Fibroblast of skin of abdomen (primary cell): ENCODE measurements at regions not wholly inside any gene's neighbourhood (a gene's known extent, or its start where the extent isn't known, plus 50 kb on each side); places are given as distances from the start of the nearest gene placed in this dataset.
"Not testable (repeated sequence)": the region's sequence is repeated elsewhere in the genome, so short reads cannot be mapped to it uniquely, and the experiment has no call there.

Source experiments
- DNase-seq: peaks from one replicate; pipeline ENCODE4 v3.0.0-alpha.2; 2013

DNA sequence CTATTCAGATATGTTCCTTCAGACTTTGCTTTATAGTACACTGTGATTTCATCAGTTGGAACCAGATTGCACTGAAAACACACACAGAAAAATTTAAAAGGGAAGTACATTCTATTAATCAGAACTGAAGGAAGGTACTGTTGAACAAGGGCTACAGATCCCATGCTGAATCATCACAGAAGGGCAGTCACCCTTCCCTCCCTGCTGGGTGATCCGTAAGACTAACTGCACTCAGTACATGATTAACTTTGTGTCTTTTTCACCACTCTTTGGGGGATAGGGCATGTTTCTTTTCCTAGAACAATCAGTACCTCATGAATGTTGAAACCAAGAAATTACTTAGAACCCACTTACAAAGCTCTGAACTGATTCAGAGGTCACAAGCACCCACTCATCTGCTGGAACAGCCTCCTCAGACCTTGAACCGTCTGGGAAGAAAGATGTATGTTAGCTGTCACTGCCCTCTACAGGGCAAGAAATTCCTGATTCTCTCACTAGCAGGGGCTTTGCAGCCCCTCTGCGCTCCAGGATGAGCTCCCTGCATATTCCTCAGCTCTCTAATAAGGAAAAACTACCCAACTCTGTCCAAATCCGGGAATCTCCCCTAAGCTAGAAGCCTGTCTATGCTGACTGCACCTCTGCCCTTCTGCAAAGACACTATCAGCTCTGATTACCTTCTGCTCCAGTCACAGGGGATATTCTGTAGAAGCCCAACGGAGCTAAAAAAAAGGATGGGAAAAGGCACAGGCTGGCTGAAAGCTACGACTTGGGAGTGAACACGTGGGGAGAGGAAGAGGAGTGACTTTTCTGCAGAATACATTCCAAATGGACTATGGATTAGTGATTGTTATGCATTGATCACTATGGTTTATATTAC, 51.0 kb downstream of the IARS1 start:
- DNase-seq = peak; percentile 53

GRCh38 chr9:92236915-92237314, 56.6 kb downstream of the IARS1 start:
- no peak for DNase-seq

DNA sequence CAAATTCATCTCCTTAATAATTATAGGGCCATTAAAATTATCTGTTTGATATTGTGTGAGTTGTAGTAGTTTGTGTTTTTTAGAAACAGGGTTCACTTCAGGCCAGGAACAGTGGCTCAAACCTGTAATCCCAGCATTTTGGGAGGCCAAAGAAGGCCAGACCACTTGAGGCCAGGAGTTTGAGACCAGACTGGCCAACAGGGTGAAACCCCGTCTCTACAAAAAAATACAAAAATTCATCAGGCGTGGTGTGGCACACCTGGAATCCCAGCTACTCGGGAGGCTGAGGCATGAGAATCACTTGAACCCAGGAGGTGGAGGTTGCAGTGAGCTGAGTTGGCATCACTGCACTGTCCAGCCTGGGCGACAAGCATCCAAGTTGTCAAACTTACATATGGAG, 57.0 kb downstream of the IARS1 start:
- DNase-seq = no peak

- DNase-seq = no peak
Observed at GRCh38 chr9:92234514-92234913, 59.0 kb downstream of the IARS1 start.

DNA sequence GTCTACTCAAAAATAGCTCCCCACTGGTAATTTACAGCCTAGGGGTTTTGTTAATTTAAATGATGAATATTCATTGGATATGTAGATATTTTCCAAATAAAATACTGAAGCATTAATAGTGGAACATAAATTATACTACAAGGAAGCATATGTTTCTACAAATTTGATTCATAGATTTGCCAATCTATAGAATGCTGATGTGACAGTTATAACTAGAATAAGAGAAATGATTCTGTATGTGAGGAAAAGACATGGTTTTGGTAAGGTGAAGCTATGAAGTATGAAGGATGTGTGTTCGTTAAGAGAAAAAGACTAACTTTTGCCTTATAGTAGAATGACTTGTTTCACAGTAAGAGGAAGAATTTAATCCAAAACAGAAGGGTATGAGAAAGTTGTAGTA, 61.3 kb downstream of the IARS1 start:
- DNase-seq = no peak

- DNase-seq = no peak
Observed at GRCh38 chr9:92228628-92229027, 64.9 kb downstream of the IARS1 start.

DNA sequence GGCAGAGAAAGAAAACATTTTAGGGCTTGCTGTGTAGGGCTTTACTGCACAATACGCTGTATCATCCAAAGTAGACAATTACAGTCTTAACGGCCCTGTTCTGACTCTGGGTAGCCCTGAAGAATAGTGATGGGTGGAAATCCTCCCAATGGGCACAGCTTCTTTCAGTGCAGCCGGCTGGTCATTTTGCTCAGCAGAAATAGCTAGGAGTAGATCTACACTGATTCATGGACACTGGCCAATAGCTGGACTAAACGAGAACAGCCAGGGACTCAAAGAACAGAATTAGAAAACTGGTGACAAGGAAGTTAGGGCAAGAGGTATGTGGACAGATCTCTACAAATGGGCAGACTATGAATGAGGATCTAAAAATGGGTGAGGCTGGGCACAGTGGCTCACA, 69.3 kb downstream of the IARS1 start:
- no peak for DNase-seq

- no peak for DNase-seq
Observed at GRCh38 chr9:92223758-92224157, 69.7 kb downstream of the IARS1 start.

- DNase-seq = no peak
Observed at GRCh38 chr9:92208693-92209524, 84.6 kb downstream of the IARS1 start.

GRCh38 chr9:92206488-92206887, 87.0 kb downstream of the IARS1 start:
- peak; percentile 6 for DNase-seq

GRCh38 chr9:92203887-92204286, 88.7 kb upstream of the SPTLC1 start:
- DNase-seq = not testable (repeated sequence)

GRCh38 chr9:92198237-92198636, 83.0 kb upstream of the SPTLC1 start:
- not testable (repeated sequence) for DNase-seq

GRCh38 chr9:92196909-92197308, 81.7 kb upstream of the SPTLC1 start:
- DNase-seq = no peak

- DNase-seq = no peak
Observed at GRCh38 chr9:92196400-92196799, 81.2 kb upstream of the SPTLC1 start.

DNA sequence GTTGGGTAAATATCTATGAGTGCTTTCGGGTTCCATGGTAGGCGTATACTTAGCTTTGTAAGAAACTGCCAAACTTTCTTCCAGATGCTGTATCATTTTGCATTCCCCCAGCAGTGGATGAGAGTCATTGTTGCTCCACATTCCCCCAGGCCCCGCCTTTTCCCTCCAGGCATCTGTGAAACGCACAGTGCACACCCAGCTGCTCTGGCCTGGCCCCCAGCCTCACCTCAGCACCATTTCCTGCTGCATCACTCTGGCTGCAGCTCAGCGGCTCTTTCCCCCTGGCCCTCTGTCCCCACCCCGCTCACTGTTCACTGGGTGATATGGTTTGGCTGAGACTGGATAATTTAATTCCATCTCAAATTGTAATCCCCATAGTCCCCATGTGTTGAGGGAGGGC, 76.6 kb upstream of the SPTLC1 start:
- peak; percentile 48 for DNase-seq

GRCh38 chr9:92190536-92190790, 75.2 kb upstream of the SPTLC1 start:
- DNase-seq = no peak

DNA sequence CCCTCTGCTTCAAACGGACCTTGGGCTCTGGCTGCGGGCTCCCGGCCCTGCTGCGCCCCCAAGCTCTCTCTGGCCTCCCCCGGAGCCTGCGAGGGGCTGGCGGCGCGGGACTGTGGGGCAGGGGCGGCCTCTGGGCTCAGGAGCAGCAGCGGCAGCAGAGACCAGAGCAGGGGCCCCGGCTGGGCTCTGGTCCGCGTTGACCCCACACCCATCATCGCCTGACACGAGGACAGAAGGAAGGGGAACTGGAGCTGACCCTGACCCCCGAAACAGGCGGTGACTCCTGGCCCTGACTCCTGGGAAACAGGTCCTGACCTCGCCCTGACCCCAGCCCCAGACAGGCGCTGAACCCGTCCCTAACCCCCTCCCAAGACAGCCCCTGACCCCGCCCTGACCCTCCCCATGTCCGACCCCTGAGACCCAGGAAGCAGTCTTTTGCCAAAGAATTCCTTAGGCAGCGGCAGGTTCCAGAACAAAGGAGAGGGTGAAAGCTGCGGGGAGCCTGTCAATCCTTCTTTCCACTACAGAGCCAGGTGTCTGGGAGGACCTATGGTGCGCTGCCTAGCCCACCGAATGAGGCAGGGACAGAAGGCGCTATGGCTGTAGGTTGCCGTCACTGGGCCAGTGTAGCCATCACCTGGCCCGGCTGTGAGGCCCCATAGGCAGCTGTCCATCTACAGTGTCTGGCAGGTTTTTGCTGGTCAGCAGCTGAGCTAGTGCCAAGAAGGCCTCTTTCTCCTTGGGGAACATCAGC, 74.7 kb upstream of the SPTLC1 start:
- DNase-seq = no peak

GRCh38 chr9:92188969-92189781, 74.0 kb upstream of the SPTLC1 start:
- no peak for DNase-seq

GRCh38 chr9:92187989-92188714, 72.9 kb upstream of the SPTLC1 start:
- DNase-seq = no peak

DNA sequence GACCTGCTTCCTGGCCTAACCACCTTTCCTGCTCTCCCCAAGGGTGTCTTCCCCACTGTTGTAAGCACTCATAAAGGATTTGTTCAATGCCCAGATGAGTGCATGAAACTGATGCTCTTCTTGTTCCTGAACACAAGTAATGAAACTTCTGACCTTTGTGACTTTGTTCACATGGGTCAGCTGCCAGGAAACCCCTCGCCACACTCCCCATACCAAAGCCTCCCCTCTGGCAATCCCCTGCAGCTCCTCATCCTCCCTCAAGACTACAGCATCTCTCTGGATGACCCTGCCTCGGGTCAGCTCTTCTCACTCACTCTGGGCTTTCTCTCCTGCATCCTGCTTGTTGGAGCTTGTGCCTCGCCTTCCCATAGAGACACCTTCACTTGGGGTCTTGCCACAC, 72.2 kb upstream of the SPTLC1 start:
- no peak for DNase-seq

- no peak for DNase-seq
Observed at GRCh38 chr9:92186631-92187030, 71.4 kb upstream of the SPTLC1 start.

DNA sequence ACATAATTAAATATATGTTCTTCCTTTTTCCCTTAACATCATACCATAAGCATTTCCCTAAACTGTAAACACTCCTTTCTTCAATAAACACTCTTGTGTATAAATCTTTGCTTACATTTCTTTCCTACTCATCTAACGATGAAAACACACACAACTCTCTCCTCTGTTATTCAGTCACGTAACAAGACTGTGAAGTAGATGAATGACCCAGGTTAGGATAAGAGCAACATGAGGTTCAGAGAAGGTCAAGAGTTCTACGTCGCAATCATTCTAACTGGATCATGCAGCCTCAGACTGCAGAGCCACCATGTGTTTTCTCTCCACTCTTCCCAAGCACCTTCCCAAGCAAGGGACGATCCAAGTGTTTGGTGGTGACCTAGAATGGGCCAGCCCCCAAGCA, 70.5 kb upstream of the SPTLC1 start:
- DNase-seq = no peak
